Activated CD4-positive, alpha-beta T cell treated with anti-CD3 and anti-CD28 coated beads, Interleukin-2, amount 10 ng/mL, durations not matched to agents 24 days and 14 days (primary cell): ENCODE measurements at regions not wholly inside any gene's neighbourhood (a gene's known extent, or its start where the extent isn't known, plus 50 kb on each side); places are given as distances from the start of the nearest gene placed in this dataset.

ENCODE experiments used
- DNase-seq: peaks from one replicate; pipeline ENCODE4 v3.0.0; 2022
- H3K27ac Mint-ChIP-seq: one replicate; pipeline ENCODE4 v1.8.0; 2022; ENCODE audit warnings: mild to moderate bottlenecking, mixed read lengths
- H3K27me3 Mint-ChIP-seq: one replicate; pipeline ENCODE4 v1.8.0; 2022; ENCODE audit warnings: mixed read lengths
- H3K36me3 Mint-ChIP-seq: one replicate; pipeline ENCODE4 v1.8.0; 2022; ENCODE audit warnings: low read depth, mild to moderate bottlenecking, mixed read lengths
- H3K4me1 Mint-ChIP-seq: one replicate; pipeline ENCODE4 v1.8.0; 2021; ENCODE audit warnings: mixed read lengths
- H3K4me3 Mint-ChIP-seq: one replicate; pipeline ENCODE4 v1.8.0; 2022; ENCODE audit warnings: mild to moderate bottlenecking, moderate library complexity, mixed read lengths
- H3K9me3 Mint-ChIP-seq: one replicate; pipeline ENCODE4 v1.8.0; 2021; ENCODE audit warnings: mixed read lengths
- intact Hi-C: fragments of 100-400 bp; cut with micrococcal nuclease; formaldehyde crosslinking; loops from one replicate; pipeline ENCODE4 v1.15.1; 2023

DNA sequence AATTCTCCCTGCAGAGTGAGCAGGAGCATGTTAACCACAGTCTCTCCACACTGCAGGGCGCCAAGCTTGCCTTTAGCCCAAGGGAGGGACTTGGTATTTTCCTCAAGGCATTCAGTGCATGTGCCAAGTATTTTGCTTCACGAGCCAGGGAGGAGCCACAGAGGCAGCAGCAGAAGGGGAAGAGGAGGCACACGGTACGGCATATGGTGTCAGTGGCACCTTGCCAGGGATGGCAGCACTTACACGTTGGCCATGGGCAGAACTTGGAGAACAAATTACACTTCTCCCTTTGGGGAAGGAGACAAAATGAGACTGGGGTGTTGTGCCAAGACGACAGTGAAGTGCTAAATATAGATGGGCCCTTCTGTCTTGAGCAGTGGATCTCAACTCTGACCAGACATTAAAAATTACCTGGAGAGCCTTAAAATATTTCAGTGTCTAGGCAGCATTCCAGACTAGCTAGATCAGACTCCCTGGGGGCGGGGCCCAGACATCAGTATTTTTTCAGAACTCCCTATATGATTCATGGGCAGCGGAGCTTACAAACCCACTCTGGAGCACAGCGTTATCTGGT, 155.8 kb downstream of the DRD1 start:
- Mint-ChIP-seq H3K27ac (no peak overlapping the region), H3K27me3 (no peaks in the 10 kb centered on the region), H3K4me1 (no peaks in the 10 kb centered on the region), H3K9me3 (no peaks in the 10 kb centered on the region), H3K4me3 (no peak overlapping the region), H3K36me3 (no peaks in the 10 kb centered on the region)
- intact Hi-C loops, result no loop called here
- no peak for DNase-seq

DNA sequence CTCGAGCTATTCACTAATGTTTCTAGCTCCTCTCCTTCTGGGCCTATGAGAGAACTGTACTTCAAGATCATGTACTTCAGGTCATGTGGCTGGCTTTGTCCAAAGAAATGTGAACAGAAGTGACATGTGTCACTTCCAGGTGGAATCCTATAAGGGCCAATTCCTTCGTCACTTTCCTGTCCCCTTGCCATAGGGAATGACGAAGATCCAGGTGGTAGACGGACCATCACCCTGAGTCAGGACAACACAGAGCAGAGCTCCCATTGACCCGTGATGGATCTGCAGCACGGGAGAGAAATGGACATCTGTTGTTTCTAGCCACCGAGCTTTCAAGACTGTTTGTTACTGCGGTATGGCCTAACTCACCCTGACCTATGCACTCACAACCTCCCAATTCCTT, 157.0 kb downstream of the DRD1 start:
- H3K4me3 Mint-ChIP-seq, result no peak overlapping the region
- no peaks in the 10 kb centered on the region for H3K36me3 Mint-ChIP-seq
- H3K27ac Mint-ChIP-seq, result no peak overlapping the region
- H3K9me3 Mint-ChIP-seq, result no peaks in the 10 kb centered on the region
- no peaks in the 10 kb centered on the region for H3K4me1 Mint-ChIP-seq
- intact Hi-C loops, result no loop called here
- DNase-seq, result no peak
- no peaks in the 10 kb centered on the region for H3K27me3 Mint-ChIP-seq

DNA sequence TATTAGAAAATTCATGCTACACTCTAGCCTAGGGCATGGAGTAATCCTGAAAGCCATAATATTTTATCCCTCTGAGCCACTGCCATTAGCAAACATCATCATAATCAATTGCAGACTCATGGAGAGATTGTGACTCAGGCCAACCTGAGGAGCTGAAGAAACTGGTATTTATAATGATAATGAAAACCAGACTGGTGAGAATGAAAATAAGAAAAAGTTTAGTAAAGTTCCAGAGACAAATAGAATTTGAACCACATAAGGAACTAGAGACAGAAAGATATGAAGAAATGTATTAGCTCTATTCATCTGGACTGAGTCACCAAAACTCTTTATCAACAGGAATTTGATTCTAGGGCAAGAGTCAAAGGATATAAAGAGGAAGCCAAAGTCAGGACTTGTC, 158.7 kb downstream of the DRD1 start:
- no peak overlapping the region for H3K4me3 Mint-ChIP-seq
- H3K27me3 Mint-ChIP-seq, result no peaks in the 10 kb centered on the region
- no peaks in the 10 kb centered on the region for H3K9me3 Mint-ChIP-seq
- no peaks in the 10 kb centered on the region for H3K36me3 Mint-ChIP-seq
- intact Hi-C loops, result no loop called here
- no peak for DNase-seq
- H3K4me1 Mint-ChIP-seq, result no peaks in the 10 kb centered on the region
- no peak overlapping the region for H3K27ac Mint-ChIP-seq

DNA sequence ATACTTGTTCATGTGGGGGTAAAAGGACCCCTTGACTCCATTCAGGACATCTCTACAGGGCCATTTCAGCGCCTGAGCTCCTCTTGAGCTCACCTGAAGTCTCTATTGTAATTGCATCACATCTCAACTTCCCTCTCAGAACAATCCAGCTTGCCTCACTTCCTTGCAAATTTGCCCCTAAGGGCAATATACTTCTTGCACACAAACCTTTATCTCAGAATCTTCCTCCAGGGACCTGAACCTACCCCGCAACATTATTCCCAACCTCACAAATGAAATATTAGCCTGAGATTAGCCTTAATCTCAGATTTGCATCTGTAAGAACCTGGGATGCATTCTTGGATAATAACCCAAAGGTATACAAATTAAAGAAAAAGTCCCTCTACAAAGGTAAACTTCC, 159.2 kb downstream of the DRD1 start:
- H3K27me3 Mint-ChIP-seq, result no peaks in the 10 kb centered on the region
- intact Hi-C loops, result no loop called here
- no peak overlapping the region for H3K27ac Mint-ChIP-seq
- DNase-seq, result no peak
- no peak overlapping the region for H3K4me3 Mint-ChIP-seq
- no peaks in the 10 kb centered on the region for H3K36me3 Mint-ChIP-seq
- no peaks in the 10 kb centered on the region for H3K9me3 Mint-ChIP-seq
- H3K4me1 Mint-ChIP-seq, result no peaks in the 10 kb centered on the region

DNA sequence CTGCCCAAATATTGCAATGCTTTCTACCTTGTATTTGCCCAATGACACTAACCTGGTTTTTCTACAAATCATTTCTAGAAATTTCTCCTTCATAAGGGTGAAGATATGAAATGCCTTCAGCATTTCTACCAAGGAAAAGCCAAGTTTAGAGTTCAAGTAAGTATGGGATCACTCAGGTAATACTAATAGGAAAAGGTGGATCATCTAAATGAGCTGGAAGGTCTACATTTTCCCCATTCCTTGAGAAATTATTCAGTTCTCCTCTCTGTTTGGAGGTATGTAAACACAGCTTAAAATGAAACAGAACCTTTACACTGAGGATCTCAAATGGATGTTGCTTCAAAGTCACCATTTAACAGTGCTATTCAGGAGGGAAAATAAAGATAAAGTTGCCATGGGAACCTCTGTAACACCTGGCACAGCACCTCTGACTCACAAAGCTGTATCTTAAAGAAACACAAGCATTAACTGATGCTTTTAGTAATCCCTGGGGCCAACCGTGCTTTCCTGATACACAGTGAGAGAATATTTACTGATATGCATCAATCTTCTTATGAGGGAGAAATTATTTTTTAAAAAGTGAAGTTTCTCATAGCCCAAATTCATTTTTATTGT, 161.3 kb downstream of the DRD1 start:
- no peaks in the 10 kb centered on the region for H3K9me3 Mint-ChIP-seq
- no peaks in the 10 kb centered on the region for H3K4me1 Mint-ChIP-seq
- H3K27me3 Mint-ChIP-seq, result no peaks in the 10 kb centered on the region
- H3K27ac Mint-ChIP-seq, result no peak overlapping the region
- no peak overlapping the region for H3K4me3 Mint-ChIP-seq
- H3K36me3 Mint-ChIP-seq, result no peaks in the 10 kb centered on the region
- intact Hi-C loops, result no loop called here
- no peak for DNase-seq

DNA sequence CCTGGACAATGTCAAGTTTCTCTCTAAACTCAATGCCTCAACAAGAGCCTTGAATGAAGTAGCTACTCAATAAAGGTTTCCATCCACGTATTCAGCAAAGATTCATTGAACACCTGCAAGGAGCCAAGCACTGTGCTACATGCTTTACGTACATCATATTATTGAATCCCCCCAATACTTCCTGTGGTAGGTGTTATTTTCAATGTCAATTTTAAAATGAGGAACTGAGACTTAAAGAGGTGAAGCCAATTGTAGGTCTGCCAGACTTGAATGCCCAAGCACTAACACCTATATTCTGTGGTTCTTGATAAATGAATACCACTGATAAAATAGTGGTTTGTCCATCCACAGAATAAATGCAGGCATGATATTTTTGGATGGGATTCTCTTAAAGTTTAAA, 162.3 kb downstream of the DRD1 start:
- no peak for DNase-seq
- no peaks in the 10 kb centered on the region for H3K9me3 Mint-ChIP-seq
- H3K27ac Mint-ChIP-seq, result no peak overlapping the region
- no peaks in the 10 kb centered on the region for H3K4me1 Mint-ChIP-seq
- H3K27me3 Mint-ChIP-seq, result no peaks in the 10 kb centered on the region
- no peak overlapping the region for H3K4me3 Mint-ChIP-seq
- no peaks in the 10 kb centered on the region for H3K36me3 Mint-ChIP-seq
- intact Hi-C loops, result no loop called here

DNA sequence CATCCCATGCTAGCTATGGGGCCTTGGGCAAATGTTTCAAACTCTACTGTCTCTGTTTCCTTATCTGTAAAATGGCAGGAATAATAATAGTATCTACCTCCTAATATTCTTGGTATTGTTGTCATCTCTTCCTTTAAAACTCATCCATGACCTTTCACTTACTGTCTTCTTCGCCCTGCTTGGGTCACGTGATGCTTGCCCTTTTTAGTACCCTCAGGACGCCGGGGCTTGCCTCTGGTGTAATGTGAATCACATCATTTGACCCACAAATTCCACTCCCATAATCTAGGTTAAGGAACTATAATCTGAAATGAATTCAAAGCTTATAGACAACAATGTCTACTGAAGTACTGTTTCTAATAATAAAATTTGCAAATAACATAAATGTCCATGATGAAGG, 162.7 kb downstream of the DRD1 start:
- Mint-ChIP-seq H3K9me3 (no peaks in the 10 kb centered on the region), H3K4me1 (no peaks in the 10 kb centered on the region), H3K36me3 (no peaks in the 10 kb centered on the region), H3K4me3 (no peak overlapping the region), H3K27ac (no peak overlapping the region), H3K27me3 (no peaks in the 10 kb centered on the region)
- no peak for DNase-seq
- intact Hi-C loops, result no loop called here

DNA sequence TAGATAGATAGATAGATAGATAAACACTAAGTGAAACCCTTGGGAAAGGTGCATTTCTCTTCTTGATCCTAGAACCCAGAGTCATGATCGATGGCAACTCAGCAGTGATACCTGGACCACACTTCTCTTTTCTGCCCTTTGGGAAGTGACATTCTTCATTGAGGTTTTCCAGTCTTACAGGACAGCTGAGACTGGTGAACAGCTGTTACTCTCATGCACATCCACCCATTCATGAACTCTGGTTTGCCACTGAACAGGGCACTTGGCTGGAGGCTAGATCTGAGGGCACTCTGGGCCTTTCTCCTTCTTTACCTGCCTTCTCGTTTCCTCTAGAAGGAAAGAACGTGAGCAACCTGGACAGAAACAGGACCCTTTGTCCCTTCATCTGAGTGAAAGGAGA, 164.5 kb downstream of the DRD1 start:
- Mint-ChIP-seq H3K36me3 (no peaks in the 10 kb centered on the region), H3K4me3 (no peak overlapping the region), H3K4me1 (no peaks in the 10 kb centered on the region), H3K27me3 (no peaks in the 10 kb centered on the region), H3K27ac (no peak overlapping the region), H3K9me3 (no peaks in the 10 kb centered on the region)
- intact Hi-C loops, result no loop called here
- DNase-seq, result no peak

DNA sequence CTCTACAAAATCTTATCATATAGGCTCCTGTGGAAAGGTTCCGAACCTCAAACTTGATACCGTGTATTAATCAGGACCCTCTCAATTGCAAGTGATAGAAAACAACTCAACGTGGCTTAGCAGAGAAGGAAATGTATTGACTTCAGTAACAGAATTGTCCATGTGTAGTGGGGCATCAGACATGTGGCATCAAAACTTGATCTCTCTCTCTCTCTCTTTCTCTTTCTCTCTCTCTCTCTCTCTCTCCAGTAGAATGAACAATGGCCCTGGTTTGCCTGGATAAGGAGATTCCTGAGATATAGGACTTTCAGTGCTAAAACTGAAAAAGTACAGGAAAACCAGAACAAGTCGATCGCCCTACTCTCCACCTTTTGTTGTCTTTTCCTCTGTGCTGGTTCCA, 168.2 kb downstream of the DRD1 start:
- Mint-ChIP-seq H3K27me3 (no peaks in the 10 kb centered on the region), H3K27ac (no peak overlapping the region), H3K4me1 (no peaks in the 10 kb centered on the region), H3K9me3 (no peaks in the 10 kb centered on the region), H3K4me3 (no peak overlapping the region), H3K36me3 (no peaks in the 10 kb centered on the region)
- no peak for DNase-seq
- intact Hi-C loops, result no loop called here

DNA sequence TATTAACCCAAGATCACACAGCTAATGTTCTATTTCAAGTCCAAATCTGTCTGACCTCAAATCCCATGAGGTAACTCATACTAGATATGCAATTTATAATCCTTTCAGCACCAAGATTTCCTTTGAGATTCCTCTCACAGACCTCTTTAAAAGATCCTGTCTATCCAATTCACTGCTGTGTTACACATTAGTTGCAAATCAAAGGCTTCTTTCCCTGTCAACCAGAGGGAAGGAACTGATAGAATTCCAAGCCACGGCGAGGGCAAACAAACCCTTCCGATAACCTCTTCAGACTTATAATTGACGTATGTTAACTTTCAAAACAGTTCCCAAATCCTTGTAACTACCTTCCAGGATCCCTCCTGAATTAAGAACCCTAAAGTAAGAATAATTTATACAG, 168.9 kb downstream of the DRD1 start:
- H3K36me3 Mint-ChIP-seq, result no peaks in the 10 kb centered on the region
- no peak for DNase-seq

DNA sequence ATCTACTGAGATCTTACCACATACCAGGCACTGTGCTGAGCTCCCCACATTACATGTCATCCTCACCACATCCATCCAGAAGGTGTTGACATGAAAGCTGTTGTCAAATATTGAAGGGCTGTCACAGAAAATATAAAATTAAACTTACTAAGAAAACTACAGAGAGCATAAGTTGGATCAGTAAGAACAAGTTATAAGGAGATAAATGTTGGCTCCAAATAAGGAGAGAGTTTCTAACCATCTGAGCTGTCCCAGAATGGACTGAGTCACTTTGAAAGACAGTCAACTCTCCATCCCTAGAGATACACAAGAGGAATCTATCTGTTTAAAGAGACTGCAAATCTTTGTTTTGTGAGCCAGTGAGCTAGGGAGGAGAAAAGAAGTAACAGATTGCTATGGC, 169.8 kb downstream of the DRD1 start:
- Mint-ChIP-seq H3K27me3 (no peaks in the 10 kb centered on the region), H3K36me3 (no peaks in the 10 kb centered on the region), H3K9me3 (no peaks in the 10 kb centered on the region), H3K27ac (no peak overlapping the region), H3K4me1 (no peaks in the 10 kb centered on the region), H3K4me3 (no peak overlapping the region)
- intact Hi-C loops, result no loop called here
- DNase-seq, result no peak

More for the DNA sequence above, 168.9 kb downstream of the DRD1 start:
- intact Hi-C loops, result no loop called here
- Mint-ChIP-seq H3K27ac (no peak overlapping the region), H3K4me1 (no peaks in the 10 kb centered on the region), H3K27me3 (no peaks in the 10 kb centered on the region), H3K4me3 (no peak overlapping the region), H3K9me3 (no peaks in the 10 kb centered on the region)

DNA sequence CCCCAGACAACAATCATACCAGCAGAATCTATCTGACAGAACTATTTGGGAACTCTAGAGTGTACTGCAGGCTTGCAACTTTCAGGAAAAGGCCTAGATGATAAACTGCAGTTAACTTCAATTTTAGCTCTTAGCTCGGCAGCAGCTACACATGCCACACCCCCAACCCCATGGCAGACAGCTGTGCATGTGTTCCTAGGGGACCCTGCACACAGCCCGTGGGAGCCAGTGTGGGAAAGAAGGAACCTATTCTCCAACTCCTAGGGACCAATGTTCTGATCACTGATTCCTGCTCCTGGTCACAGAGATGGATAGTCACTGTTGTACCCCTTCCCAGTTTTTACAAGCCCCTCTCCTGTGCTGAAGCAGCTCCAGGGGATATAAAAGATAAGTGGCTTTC, 179.6 kb downstream of the DRD1 start:
- H3K36me3 Mint-ChIP-seq, result no peaks in the 10 kb centered on the region
- intact Hi-C loops, result no loop called here
- no peak overlapping the region for H3K4me3 Mint-ChIP-seq
- no peaks in the 10 kb centered on the region for H3K4me1 Mint-ChIP-seq
- peaks cover 3% of the 10 kb centered on the region for H3K27me3 Mint-ChIP-seq
- H3K27ac Mint-ChIP-seq, result no peak overlapping the region
- no peaks in the 10 kb centered on the region for H3K9me3 Mint-ChIP-seq
- DNase-seq, result no peak

DNA sequence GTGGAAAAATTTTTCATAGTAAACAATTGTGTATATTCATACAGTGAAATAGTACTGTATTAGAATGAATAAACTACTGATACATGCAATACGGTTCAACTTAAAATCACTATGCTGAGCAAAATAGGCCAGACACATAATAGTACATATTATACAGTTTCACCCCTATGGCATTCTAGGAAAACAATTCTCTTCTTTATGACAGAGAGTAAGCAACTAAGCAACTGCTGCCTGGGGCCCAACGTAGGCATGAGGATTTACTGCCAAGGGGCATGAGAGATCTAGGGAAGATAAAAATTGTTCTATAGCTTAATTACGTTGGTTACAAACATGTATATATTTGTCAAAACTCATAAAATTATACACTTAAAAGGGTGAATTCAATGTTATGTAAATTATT, 180.2 kb downstream of the DRD1 start:
- intact Hi-C loops, result no loop called here
- H3K27me3 Mint-ChIP-seq, result peaks cover 3% of the 10 kb centered on the region
- H3K4me3 Mint-ChIP-seq, result no peak overlapping the region
- H3K27ac Mint-ChIP-seq, result no peak overlapping the region
- H3K36me3 Mint-ChIP-seq, result no peaks in the 10 kb centered on the region
- H3K4me1 Mint-ChIP-seq, result no peaks in the 10 kb centered on the region
- DNase-seq, result no peak
- H3K9me3 Mint-ChIP-seq, result no peaks in the 10 kb centered on the region

DNA sequence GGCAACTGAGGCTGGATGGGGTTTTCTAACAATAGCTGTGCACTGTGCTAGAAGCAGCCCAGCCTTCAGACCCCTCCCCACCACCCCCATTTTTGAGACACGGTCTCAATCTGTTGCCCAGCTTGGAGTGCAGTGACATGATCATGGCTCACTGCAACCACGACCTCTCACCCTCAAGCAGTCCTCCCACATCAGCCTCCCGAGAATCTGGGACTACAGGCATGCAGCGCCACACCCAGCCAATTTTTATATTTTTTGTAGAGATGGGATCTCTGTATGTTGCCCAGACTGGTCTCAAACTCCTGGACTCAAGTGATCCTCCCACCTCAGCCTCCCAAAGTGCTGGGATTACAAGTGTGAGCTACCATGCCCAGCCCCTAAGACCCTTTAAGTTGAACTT, 182.5 kb downstream of the DRD1 start:
- DNase-seq, result no peak
- Mint-ChIP-seq H3K27me3 (peaks cover 3% of the 10 kb centered on the region), H3K36me3 (no peaks in the 10 kb centered on the region), H3K4me3 (no peak overlapping the region), H3K4me1 (no peaks in the 10 kb centered on the region), H3K27ac (no peak overlapping the region), H3K9me3 (no peaks in the 10 kb centered on the region)
- intact Hi-C loops, result no loop called here

DNA sequence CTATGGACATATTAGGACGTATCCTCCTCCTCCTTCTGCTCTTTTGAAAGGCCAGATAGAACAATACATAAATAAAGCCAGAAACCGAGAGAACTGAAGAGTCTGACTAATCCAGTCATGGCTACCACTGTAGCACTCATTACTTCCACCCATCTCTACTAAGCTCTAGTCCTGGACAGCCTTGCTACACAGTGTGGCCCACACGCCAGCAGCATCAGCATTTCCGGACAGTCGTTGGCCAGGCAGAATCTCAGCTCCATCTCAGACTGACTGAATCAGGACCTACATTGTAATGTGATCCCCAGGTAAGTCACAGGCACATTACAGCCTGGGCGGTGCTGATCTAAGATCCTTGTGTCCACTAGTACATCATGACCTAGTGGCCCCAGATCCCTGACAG, 182.9 kb downstream of the DRD1 start:
- intact Hi-C loops, result no loop called here
- no peak for DNase-seq
- no peaks in the 10 kb centered on the region for H3K9me3 Mint-ChIP-seq
- no peak overlapping the region for H3K4me3 Mint-ChIP-seq
- peaks cover 3% of the 10 kb centered on the region for H3K27me3 Mint-ChIP-seq
- no peaks in the 10 kb centered on the region for H3K4me1 Mint-ChIP-seq
- no peaks in the 10 kb centered on the region for H3K36me3 Mint-ChIP-seq
- no peak overlapping the region for H3K27ac Mint-ChIP-seq
